ENCODE measurements at regions not wholly inside any gene's neighbourhood (a gene's known extent, or its start where the extent isn't known, plus 50 kb on each side); places are given as distances from the start of the nearest gene placed in this dataset.
A peak's percentile ranks its signal among the peaks of the same experiment; 100 is the strongest.

- intact Hi-C loops (cut with micrococcal nuclease; ENCODE audit: unreplicated experiment): no loop called here
- BruUV-seq (replicated peaks): no TSS peak
- H3K4me3 Mint-ChIP-seq (ENCODE audit: unreplicated experiment): no peak overlapping the region
Observed at GRCh38 chr18:1056404-1056803, 151.7 kb downstream of the ADCYAP1 start.

DNA sequence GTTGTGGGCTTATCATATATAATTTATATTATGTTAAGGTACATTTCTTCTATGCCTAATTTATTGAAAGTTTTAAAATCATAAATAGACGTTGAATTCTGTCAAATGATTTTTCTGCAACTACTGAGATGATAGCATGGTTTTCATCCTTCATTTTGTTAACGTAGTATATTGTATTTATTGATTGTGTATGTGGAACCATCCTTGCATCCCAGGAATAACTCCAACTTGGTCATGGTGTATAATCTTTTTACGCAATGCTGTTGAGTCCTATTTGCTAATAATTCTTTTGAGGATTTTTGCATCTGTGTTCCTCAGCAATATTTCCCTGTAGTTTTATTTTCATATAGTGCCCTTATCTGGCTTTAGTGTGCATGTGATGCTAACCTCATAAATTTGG is 152.7 kb downstream of the ADCYAP1 start:
- no peak for TF ChIP-seq CTCF (IDR thresholded peaks at IDR 0.05; ENCODE audit: insufficient read depth in 1 of 2, low read depth in 1 of 2, low read length in 1 of 2, severe bottlenecking in 1 of 2, unreplicated experiment in 1 of 2)
- Histone ChIP-seq H3K27me3 (replicated peaks; ENCODE audit: control insufficient read depth, insufficient read depth, low read length) (no peaks in the 10 kb centered on the region), H3K4me3 (ENCODE audit: low read depth, low read length) (no peak overlapping the region), H3K36me3 (ENCODE audit: control insufficient read depth, insufficient read depth, low read length) (no peaks in the 10 kb centered on the region), H3K9me3 (no peaks in the 10 kb centered on the region), H3K4me1 (no peaks in the 10 kb centered on the region)
- Mint-ChIP-seq H3K27ac (ENCODE audit: unreplicated experiment) (no peak overlapping the region), H3K4me3 (ENCODE audit: unreplicated experiment) (no peak overlapping the region), H3K4me1 (ENCODE audit: low read depth, unreplicated experiment) (no peaks in the 10 kb centered on the region), H3K27me3 (ENCODE audit: insufficient read depth, unreplicated experiment) (no peaks in the 10 kb centered on the region), H3K9me3 (ENCODE audit: unreplicated experiment) (peaks cover 11% of the 10 kb centered on the region), H3K36me3 (ENCODE audit: insufficient read depth, unreplicated experiment) (no peaks in the 10 kb centered on the region)
- intact Hi-C loops (cut with micrococcal nuclease; ENCODE audit: unreplicated experiment): no loop called here
- POLR2A ChIA-PET: no interaction called here
- CTCF ChIA-PET: no interaction called here
- no peak for DNase-seq
- no TSS peak for BruUV-seq (replicated peaks)

More at GRCh38 chr18:1056404-1056803, 151.7 kb downstream of the ADCYAP1 start:
- TF ChIP-seq CTCF (IDR thresholded peaks at IDR 0.05; ENCODE audit: insufficient read depth in 1 of 2, low read depth in 1 of 2, low read length in 1 of 2, severe bottlenecking in 1 of 2, unreplicated experiment in 1 of 2): no peak
- peaks cover 11% of the 10 kb centered on the region for H3K9me3 Mint-ChIP-seq (ENCODE audit: unreplicated experiment)
- Histone ChIP-seq H3K4me3 (ENCODE audit: low read depth, low read length) (no peak overlapping the region), H3K4me1 (no peaks in the 10 kb centered on the region), H3K9me3 (no peaks in the 10 kb centered on the region), H3K27me3 (replicated peaks; ENCODE audit: control insufficient read depth, insufficient read depth, low read length) (no peaks in the 10 kb centered on the region), H3K36me3 (ENCODE audit: control insufficient read depth, insufficient read depth, low read length) (no peaks in the 10 kb centered on the region)
- H3K4me1 Mint-ChIP-seq (ENCODE audit: low read depth, unreplicated experiment): no peaks in the 10 kb centered on the region
- no peak for DNase-seq
- no peaks in the 10 kb centered on the region for H3K36me3 Mint-ChIP-seq (ENCODE audit: insufficient read depth, unreplicated experiment)
- no peak overlapping the region for H3K27ac Mint-ChIP-seq (ENCODE audit: unreplicated experiment)
- POLR2A ChIA-PET: no interaction called here
- CTCF ChIA-PET: no interaction called here
- H3K27me3 Mint-ChIP-seq (ENCODE audit: insufficient read depth, unreplicated experiment): no peaks in the 10 kb centered on the region

- no peak for DNase-seq
- no peak overlapping the region for H3K4me3 Mint-ChIP-seq (ENCODE audit: unreplicated experiment)
- no TSS peak for BruUV-seq (replicated peaks)
- no peaks in the 10 kb centered on the region for H3K4me1 Mint-ChIP-seq (ENCODE audit: low read depth, unreplicated experiment)
- peaks cover 11% of the 10 kb centered on the region for H3K9me3 Mint-ChIP-seq (ENCODE audit: unreplicated experiment)
- Histone ChIP-seq H3K36me3 (ENCODE audit: control insufficient read depth, insufficient read depth, low read length) (no peaks in the 10 kb centered on the region), H3K4me1 (no peaks in the 10 kb centered on the region), H3K4me3 (ENCODE audit: low read depth, low read length) (no peak overlapping the region), H3K27me3 (replicated peaks; ENCODE audit: control insufficient read depth, insufficient read depth, low read length) (no peaks in the 10 kb centered on the region), H3K9me3 (no peaks in the 10 kb centered on the region)
- ChIA-PET POLR2A (no interaction called here), CTCF (no interaction called here)
- H3K27me3 Mint-ChIP-seq (ENCODE audit: insufficient read depth, unreplicated experiment): no peaks in the 10 kb centered on the region
- intact Hi-C loops (cut with micrococcal nuclease; ENCODE audit: unreplicated experiment): loop anchor here (5.0 kb wide), 1 partner anchor 200 kb away; no protein-coding TSS in a partner anchor
- H3K36me3 Mint-ChIP-seq (ENCODE audit: insufficient read depth, unreplicated experiment): no peaks in the 10 kb centered on the region
- peak in 1 of 2 experiments; percentile 20 for TF ChIP-seq CTCF (IDR thresholded peaks at IDR 0.05; ENCODE audit: insufficient read depth in 1 of 2, low read depth in 1 of 2, low read length in 1 of 2, severe bottlenecking in 1 of 2, unreplicated experiment in 1 of 2)
- no peak overlapping the region for H3K27ac Mint-ChIP-seq (ENCODE audit: unreplicated experiment)
Observed at GRCh38 chr18:1062588-1062987, 157.9 kb downstream of the ADCYAP1 start.

Measured in Caco-2 (cell line).